SK-N-MC (cell line): ENCODE measurements at regions not wholly inside any gene's neighbourhood (a gene's known extent, or its start where the extent isn't known, plus 50 kb on each side); places are given as distances from the start of the nearest gene placed in this dataset.

ENCODE experiments used
- DNase-seq: peaks from one replicate; pipeline ENCODE4 v3.0.0-alpha.2; 2011; ENCODE audit warnings: low read depth, low spot score
- H3K27ac ChIP-seq: fragments of 200-600 bp; sonication (generic); 2 replicates; pipeline ENCODE4 v1.5.1; 2016; ENCODE audit warnings: mixed run types
- H3K36me3 ChIP-seq: fragments of 200-600 bp; sonication (generic); 2 replicates; pipeline ENCODE4 v1.6.1; 2017; ENCODE audit warnings: antibody characterized with exemption, low read length, mixed read lengths; ENCODE audit not compliant: insufficient read depth
- H3K4me3 ChIP-seq: fragments of 200-600 bp; sonication (generic); 2 replicates; pipeline ENCODE4 v1.5.1; 2016
- H3K9ac ChIP-seq: fragments of 200-600 bp; sonication (generic); 2 replicates; pipeline ENCODE4 v1.8.0; 2017; ENCODE audit warnings: mixed run types, mixed read lengths; ENCODE audit not compliant: insufficient read length
- H3K9me3 ChIP-seq: fragments of 200-600 bp; sonication (generic); 2 replicates; pipeline ENCODE4 v1.6.1; 2017; ENCODE audit warnings: low read depth, mild to moderate bottlenecking, antibody characterized with exemption, low read length, moderate library complexity, mixed read lengths
- EZH2 ChIP-seq: fragments of 200-600 bp; sonication (generic); IDR thresholded peaks from one replicate; pipeline ENCODE4 v1.6.1; 2017; ENCODE audit warnings: antibody characterized with exemption
- FOXP2 ChIP-seq: optimal IDR thresholded peaks from 2 replicates; pipeline ENCODE3; 2011; ENCODE audit warnings: mild to moderate bottlenecking, moderate library complexity; ENCODE audit not compliant: insufficient read depth; ENCODE audit errors: extremely low read length, control extremely low read depth
- POLR2AphosphoS5 ChIP-seq: IDR thresholded peaks from 2 replicates; pipeline ENCODE4 v1.6.1; 2012; ENCODE audit warnings: mild to moderate bottlenecking, low read depth, low read length, borderline replicate concordance

DNA sequence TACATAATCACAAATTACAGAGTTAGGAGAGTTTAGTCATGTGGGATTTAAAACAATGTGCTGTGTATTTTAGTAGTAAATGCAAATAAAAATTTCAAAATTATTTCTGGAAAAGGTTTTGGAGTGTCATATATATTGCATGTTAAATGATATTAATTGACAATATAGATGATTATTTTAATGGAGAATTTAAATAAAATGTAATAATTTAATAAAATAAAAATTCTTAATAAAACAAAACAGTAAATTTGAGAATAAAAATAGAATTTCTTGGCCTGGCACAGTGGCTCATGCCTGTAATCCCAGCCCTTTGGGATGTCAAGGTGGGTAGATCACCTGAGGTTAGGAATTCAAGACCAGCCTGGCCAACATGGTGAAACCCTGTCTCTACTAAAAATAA is 1442.8 kb upstream of the ALCAM start:
- Histone ChIP-seq H3K9me3 (peaks cover 8% of the 10 kb centered on the region; the same call in 1 of the 2 replicates), H3K4me3 (no peak overlapping the region), H3K36me3 (no peaks in the 10 kb centered on the region), H3K27ac (no peak overlapping the region), H3K9ac (no peak overlapping the region)
- TF ChIP-seq POLR2AphosphoS5, result no peak
- no peak for TF ChIP-seq EZH2
- TF ChIP-seq FOXP2, result no peak
- no peak for DNase-seq

DNA sequence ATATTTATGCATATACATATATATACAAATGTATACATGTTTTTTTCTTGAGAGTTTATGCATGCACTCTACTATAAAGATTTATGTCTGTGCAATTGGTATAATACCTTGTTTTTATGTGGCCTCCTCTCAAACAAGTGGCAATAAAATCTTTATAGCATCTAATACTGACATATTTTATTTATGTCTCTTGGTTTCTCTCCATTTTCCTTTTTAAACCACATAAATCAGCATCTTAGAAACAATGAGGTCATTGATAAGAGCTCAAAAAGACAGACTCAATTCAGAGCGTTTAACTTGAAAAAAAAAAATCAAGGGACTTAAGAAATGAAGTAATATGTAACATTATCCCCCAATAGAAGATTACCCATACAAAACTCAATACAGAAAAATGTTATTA is 1442.2 kb upstream of the ALCAM start:
- no peak; the same call in 1 of the 2 replicates for TF ChIP-seq POLR2AphosphoS5
- no peak for TF ChIP-seq EZH2
- no peak for TF ChIP-seq FOXP2
- Histone ChIP-seq H3K9me3 (peaks cover 8% of the 10 kb centered on the region; the same call in 1 of the 2 replicates), H3K9ac (no peak overlapping the region), H3K4me3 (no peak overlapping the region), H3K27ac (no peak overlapping the region), H3K36me3 (no peaks in the 10 kb centered on the region)
- no peak for DNase-seq

GRCh38 chr3:103926936-103927335 is 1439.8 kb upstream of the ALCAM start:
- Histone ChIP-seq H3K27ac (no peak overlapping the region), H3K36me3 (no peaks in the 10 kb centered on the region), H3K9ac (no peak overlapping the region), H3K4me3 (no peak overlapping the region), H3K9me3 (no peaks in the 10 kb centered on the region)
- DNase-seq, result no peak
- TF ChIP-seq POLR2AphosphoS5 (no peak), EZH2 (no peak), FOXP2 (no peak)

DNA sequence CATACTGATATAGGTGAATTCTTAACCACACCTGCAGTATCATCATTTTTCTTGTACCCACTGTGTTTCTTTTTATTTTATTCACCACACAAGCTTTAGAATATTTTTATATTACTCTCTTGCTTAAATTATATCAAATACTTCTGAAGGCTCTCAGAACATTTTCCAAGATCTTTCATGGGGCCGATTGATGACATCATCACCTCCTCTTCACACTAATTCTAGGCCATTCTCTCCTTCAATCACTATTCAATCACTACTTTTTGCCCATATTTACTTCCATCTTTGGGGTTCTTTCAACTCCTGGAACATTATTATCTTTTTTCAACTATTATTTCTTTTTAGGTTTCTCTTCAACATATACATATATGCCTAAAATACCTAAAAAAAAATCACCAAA is 1438.8 kb upstream of the ALCAM start:
- no peak for TF ChIP-seq FOXP2
- no peak for TF ChIP-seq POLR2AphosphoS5
- TF ChIP-seq EZH2, result no peak
- no peak for DNase-seq

GRCh38 chr3:103937094-103937493 is 1429.6 kb upstream of the ALCAM start:
- H3K27ac ChIP-seq, result no peak overlapping the region
- no peaks in the 10 kb centered on the region for H3K9me3 ChIP-seq
- no peak overlapping the region for H3K4me3 ChIP-seq
- H3K36me3 ChIP-seq, result no peaks in the 10 kb centered on the region
- no peak for DNase-seq
- TF ChIP-seq EZH2 (no peak), FOXP2 (no peak), POLR2AphosphoS5 (no peak)
- H3K9ac ChIP-seq, result no peak overlapping the region

More for the DNA sequence above, 1438.8 kb upstream of the ALCAM start:
- no peak overlapping the region for H3K27ac ChIP-seq
- no peaks in the 10 kb centered on the region for H3K9me3 ChIP-seq
- no peak overlapping the region for H3K9ac ChIP-seq
- no peaks in the 10 kb centered on the region for H3K36me3 ChIP-seq
- no peak overlapping the region for H3K4me3 ChIP-seq

GRCh38 chr3:103947062-103947461 is 1419.6 kb upstream of the ALCAM start:
- DNase-seq, result no peak
- Histone ChIP-seq H3K27ac (no peak overlapping the region), H3K36me3 (no peaks in the 10 kb centered on the region), H3K9me3 (no peaks in the 10 kb centered on the region), H3K4me3 (no peak overlapping the region), H3K9ac (no peak overlapping the region)
- TF ChIP-seq POLR2AphosphoS5 (no peak), EZH2 (no peak), FOXP2 (no peak)

GRCh38 chr3:103949693-103950092 is 1417.0 kb upstream of the ALCAM start:
- no peak for DNase-seq
- H3K9me3 ChIP-seq, result no peaks in the 10 kb centered on the region
- no peak overlapping the region for H3K4me3 ChIP-seq
- TF ChIP-seq POLR2AphosphoS5 (no peak), FOXP2 (no peak), EZH2 (no peak)
- no peaks in the 10 kb centered on the region for H3K36me3 ChIP-seq
- no peak overlapping the region for H3K9ac ChIP-seq
- H3K27ac ChIP-seq, result no peak overlapping the region

- Histone ChIP-seq H3K27ac (no peak overlapping the region), H3K9me3 (no peaks in the 10 kb centered on the region), H3K4me3 (no peak overlapping the region), H3K9ac (no peak overlapping the region), H3K36me3 (no peaks in the 10 kb centered on the region)
- TF ChIP-seq POLR2AphosphoS5 (no peak), FOXP2 (no peak), EZH2 (no peak)
- DNase-seq, result no peak
Measured at GRCh38 chr3:103950676-103951075, 1416.0 kb upstream of the ALCAM start.

DNA sequence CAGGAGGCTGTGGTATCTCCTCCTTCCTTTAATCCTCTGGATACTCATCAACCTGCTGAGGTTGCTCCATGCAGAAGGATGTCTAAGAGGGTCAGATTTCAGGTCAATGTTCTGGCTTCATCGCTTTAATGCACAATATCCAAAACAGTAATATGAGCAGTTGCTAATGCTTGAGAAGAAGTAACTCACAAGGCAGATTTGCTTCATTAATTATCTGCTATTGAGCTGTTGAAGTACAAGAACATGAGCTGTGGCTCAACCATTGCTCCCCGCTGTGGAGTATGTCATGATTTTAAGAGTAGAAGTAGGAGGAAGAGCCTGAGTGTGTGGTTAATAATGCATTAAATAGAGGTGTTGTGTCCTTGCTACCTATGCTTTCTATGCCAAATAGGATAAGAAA is 1412.9 kb upstream of the ALCAM start:
- Histone ChIP-seq H3K4me3 (no peak overlapping the region), H3K9me3 (no peaks in the 10 kb centered on the region), H3K27ac (no peak overlapping the region), H3K9ac (no peak overlapping the region), H3K36me3 (no peaks in the 10 kb centered on the region)
- TF ChIP-seq EZH2 (no peak), POLR2AphosphoS5 (no peak), FOXP2 (no peak)
- DNase-seq, result no peak
